ENCODE measurements at regions not wholly inside any gene's neighbourhood (a gene's known extent, or its start where the extent isn't known, plus 50 kb on each side); places are given as distances from the start of the nearest gene placed in this dataset.

- DNase-seq, result no peak
Measured at GRCh38 chr18:33951031-33951430, 273.7 kb downstream of the NOL4 start.

- DNase-seq, result no peak
Measured at GRCh38 chr18:33946336-33946735, 278.4 kb downstream of the NOL4 start.

GRCh38 chr18:33944493-33944892, 280.2 kb downstream of the NOL4 start:
- no peak for DNase-seq

GRCh38 chr18:33937270-33937816, 287.4 kb downstream of the NOL4 start:
- DNase-seq, result no peak

GRCh38 chr18:33934258-33934657, 290.5 kb downstream of the NOL4 start:
- DNase-seq, result no peak

GRCh38 chr18:33928231-33928630, 296.5 kb downstream of the NOL4 start:
- DNase-seq, result no peak

GRCh38 chr18:33924576-33924975, 300.1 kb downstream of the NOL4 start:
- no peak for DNase-seq

- DNase-seq, result no peak
Measured at GRCh38 chr18:33923980-33924379, 300.7 kb downstream of the NOL4 start.

GRCh38 chr18:33918571-33918970, 306.1 kb downstream of the NOL4 start:
- no peak for DNase-seq

GRCh38 chr18:33916200-33916599, 308.5 kb downstream of the NOL4 start:
- DNase-seq, result no peak

- DNase-seq, result no peak
Measured at GRCh38 chr18:33914399-33914798, 310.3 kb downstream of the NOL4 start.

GRCh38 chr18:33906046-33906445, 318.7 kb downstream of the NOL4 start:
- no peak for DNase-seq

GRCh38 chr18:33901894-33902512, 322.7 kb downstream of the NOL4 start:
- no peak for DNase-seq

GRCh38 chr18:33900638-33901037, 322.6 kb downstream of the ASXL3 start:
- DNase-seq, result no peak

GRCh38 chr18:33898427-33898826, 320.4 kb downstream of the ASXL3 start:
- DNase-seq, result no peak

GRCh38 chr18:33878213-33878612, 300.2 kb downstream of the ASXL3 start:
- DNase-seq, result no peak

- no peak for DNase-seq
Measured at GRCh38 chr18:33875029-33875565, 297.1 kb downstream of the ASXL3 start.

GRCh38 chr18:33873112-33873511, 295.1 kb downstream of the ASXL3 start:
- no peak for DNase-seq

GRCh38 chr18:33871363-33872025, 293.5 kb downstream of the ASXL3 start:
- DNase-seq, result no peak

- no peak for DNase-seq
Measured at GRCh38 chr18:33870059-33870458, 292.0 kb downstream of the ASXL3 start.

GRCh38 chr18:33866386-33866785, 288.4 kb downstream of the ASXL3 start:
- DNase-seq, result no peak

GRCh38 chr18:33863912-33864311, 285.9 kb downstream of the ASXL3 start:
- no peak for DNase-seq

GRCh38 chr18:33854827-33855139, 276.8 kb downstream of the ASXL3 start:
- no peak for DNase-seq

GRCh38 chr18:33854086-33854826, 276.2 kb downstream of the ASXL3 start:
- no peak for DNase-seq
